ENCODE measurements at regions not wholly inside any gene's neighbourhood (a gene's known extent, or its start where the extent isn't known, plus 50 kb on each side); places are given as distances from the start of the nearest gene placed in this dataset.

- TF ChIP-seq POLR2A (IDR thresholded peaks at IDR 0.05) (no peak), CTCF (IDR thresholded peaks at IDR 0.05) (no peak)
- H3K27me3 ChIP-seq, result no peaks in the 10 kb centered on the region
- H3K27ac ChIP-seq, result no peak overlapping the region
- intact Hi-C loops (cut with DNase I; ENCODE audit: low total_unique reads), result no loop called here
- no peak for DNase-seq
- no peak overlapping the region for H3K4me3 ChIP-seq
- no peaks in the 10 kb centered on the region for H3K4me1 ChIP-seq
- 71% methylated on average over 6 of the region's 6 CpGs for WGBS, 2 donors
- H3K9me3 ChIP-seq, result no peaks in the 10 kb centered on the region
- no peaks in the 10 kb centered on the region for H3K36me3 ChIP-seq (ENCODE audit: low read depth, missing control alignments)
These were observed 170.2 kb upstream of the HMHB1 start for GRCh38 chr5:143641549-143642355.

GRCh38 chr5:143638654-143639053 is 173.3 kb upstream of the HMHB1 start:
- Histone ChIP-seq H3K4me3 (no peak overlapping the region), H3K4me1 (no peaks in the 10 kb centered on the region), H3K27me3 (no peaks in the 10 kb centered on the region), H3K27ac (no peak overlapping the region), H3K36me3 (ENCODE audit: low read depth, missing control alignments) (no peaks in the 10 kb centered on the region), H3K9me3 (no peaks in the 10 kb centered on the region)
- TF ChIP-seq POLR2A (IDR thresholded peaks at IDR 0.05) (no peak), CTCF (IDR thresholded peaks at IDR 0.05) (no peak)
- 81 to 83% methylated on average over 4 of the region's 4 CpGs for whole genome bisulfite sequencing, 2 donors
- intact Hi-C loops (cut with DNase I; ENCODE audit: low total_unique reads), result no loop called here
- DNase-seq, result no peak

GRCh38 chr5:143636931-143637528 is 174.9 kb upstream of the HMHB1 start:
- no peaks in the 10 kb centered on the region for H3K9me3 ChIP-seq
- intact Hi-C loops (cut with DNase I; ENCODE audit: low total_unique reads), result no loop called here
- no peak for DNase-seq
- no peak overlapping the region for H3K27ac ChIP-seq
- no peaks in the 10 kb centered on the region for H3K36me3 ChIP-seq (ENCODE audit: low read depth, missing control alignments)
- H3K27me3 ChIP-seq, result no peaks in the 10 kb centered on the region
- H3K4me1 ChIP-seq, result no peaks in the 10 kb centered on the region
- no peak for TF ChIP-seq POLR2A (IDR thresholded peaks at IDR 0.05)
- TF ChIP-seq CTCF (IDR thresholded peaks at IDR 0.05), result no peak
- WGBS, 2 donors, result 70 to 80% methylated on average over 8 of the region's 8 CpGs
- no peak overlapping the region for H3K4me3 ChIP-seq

- H3K4me1 ChIP-seq, result no peaks in the 10 kb centered on the region
- no peak for DNase-seq
- WGBS, 2 donors, result 79 to 86% methylated on average over 2 of the region's 2 CpGs
- no peak overlapping the region for H3K4me3 ChIP-seq
- intact Hi-C loops (cut with DNase I; ENCODE audit: low total_unique reads), result no loop called here
- H3K36me3 ChIP-seq (ENCODE audit: low read depth, missing control alignments), result no peaks in the 10 kb centered on the region
- H3K27me3 ChIP-seq, result no peaks in the 10 kb centered on the region
- no peaks in the 10 kb centered on the region for H3K9me3 ChIP-seq
- TF ChIP-seq CTCF (IDR thresholded peaks at IDR 0.05) (no peak), POLR2A (IDR thresholded peaks at IDR 0.05) (no peak)
- no peak overlapping the region for H3K27ac ChIP-seq
These were observed 176.1 kb upstream of the HMHB1 start for GRCh38 chr5:143635888-143636287.
